ENCODE measurements at regions not wholly inside any gene's neighbourhood (a gene's known extent, or its start where the extent isn't known, plus 50 kb on each side); places are given as distances from the start of the nearest gene placed in this dataset.

GRCh38 chr22:48660790-48661740, 1166.6 kb downstream of the BRD1 start:
- RAD21 ChIA-PET (ENCODE audit: low non-redundant PET in 1 of 2, low total read pairs in 2 of 2, uncharacterized antibody in 2 of 2, unreplicated experiment in 2 of 2) = no interaction called here
- CTCF ChIA-PET = no interaction called here
- ATAC-seq (no peak), DNase-seq (ENCODE audit: low read depth, low spot score) (no peak)
- no peak overlapping the region for H3K9ac ChIP-seq (ENCODE audit: low read length)
- TF ChIP-seq, protein P1, sequence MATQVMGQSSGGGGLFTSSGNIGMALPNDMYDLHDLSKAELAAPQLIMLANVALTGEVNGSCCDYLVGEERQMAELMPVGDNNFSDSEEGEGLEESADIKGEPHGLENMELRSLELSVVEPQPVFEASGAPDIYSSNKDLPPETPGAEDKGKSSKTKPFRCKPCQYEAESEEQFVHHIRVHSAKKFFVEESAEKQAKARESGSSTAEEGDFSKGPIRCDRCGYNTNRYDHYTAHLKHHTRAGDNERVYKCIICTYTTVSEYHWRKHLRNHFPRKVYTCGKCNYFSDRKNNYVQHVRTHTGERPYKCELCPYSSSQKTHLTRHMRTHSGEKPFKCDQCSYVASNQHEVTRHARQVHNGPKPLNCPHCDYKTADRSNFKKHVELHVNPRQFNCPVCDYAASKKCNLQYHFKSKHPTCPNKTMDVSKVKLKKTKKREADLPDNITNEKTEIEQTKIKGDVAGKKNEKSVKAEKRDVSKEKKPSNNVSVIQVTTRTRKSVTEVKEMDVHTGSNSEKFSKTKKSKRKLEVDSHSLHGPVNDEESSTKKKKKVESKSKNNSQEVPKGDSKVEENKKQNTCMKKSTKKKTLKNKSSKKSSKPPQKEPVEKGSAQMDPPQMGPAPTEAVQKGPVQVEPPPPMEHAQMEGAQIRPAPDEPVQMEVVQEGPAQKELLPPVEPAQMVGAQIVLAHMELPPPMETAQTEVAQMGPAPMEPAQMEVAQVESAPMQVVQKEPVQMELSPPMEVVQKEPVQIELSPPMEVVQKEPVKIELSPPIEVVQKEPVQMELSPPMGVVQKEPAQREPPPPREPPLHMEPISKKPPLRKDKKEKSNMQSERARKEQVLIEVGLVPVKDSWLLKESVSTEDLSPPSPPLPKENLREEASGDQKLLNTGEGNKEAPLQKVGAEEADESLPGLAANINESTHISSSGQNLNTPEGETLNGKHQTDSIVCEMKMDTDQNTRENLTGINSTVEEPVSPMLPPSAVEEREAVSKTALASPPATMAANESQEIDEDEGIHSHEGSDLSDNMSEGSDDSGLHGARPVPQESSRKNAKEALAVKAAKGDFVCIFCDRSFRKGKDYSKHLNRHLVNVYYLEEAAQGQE (IDR thresholded peaks at IDR 0.05; ENCODE audit: low read depth) = no peak
- TF ChIP-seq POLR2A (IDR thresholded peaks at IDR 0.05; ENCODE audit: borderline replicate concordance, extremely low read depth, insufficient read depth, insufficient read length) (no peak), SRF (IDR thresholded peaks at IDR 0.05; ENCODE audit: low read depth) (no peak), FOSL1 (IDR thresholded peaks at IDR 0.05; ENCODE audit: low read depth) (no peak), EGR1 (IDR thresholded peaks at IDR 0.05; ENCODE audit: low read depth) (no peak), JUND (IDR thresholded peaks at IDR 0.05) (no peak), ZFX (IDR thresholded peaks at IDR 0.05) (no peak), POLR2AphosphoS5 (IDR thresholded peaks at IDR 0.05; ENCODE audit: low read depth, low read length) (no peak), YY1 (IDR thresholded peaks at IDR 0.05; ENCODE audit: extremely low read depth, insufficient replicate concordance, low read depth, low read length) (no peak), ZNF274 (IDR thresholded peaks at IDR 0.05; ENCODE audit: low read depth, low read length) (no peak), ATF3 (IDR thresholded peaks at IDR 0.05) (no peak), EZH2 (IDR thresholded peaks at IDR 0.05) (no peak), ELF1 (IDR thresholded peaks at IDR 0.05; ENCODE audit: borderline replicate concordance, low read depth) (no peak)
- TF ChIP-seq, protein P2, sequence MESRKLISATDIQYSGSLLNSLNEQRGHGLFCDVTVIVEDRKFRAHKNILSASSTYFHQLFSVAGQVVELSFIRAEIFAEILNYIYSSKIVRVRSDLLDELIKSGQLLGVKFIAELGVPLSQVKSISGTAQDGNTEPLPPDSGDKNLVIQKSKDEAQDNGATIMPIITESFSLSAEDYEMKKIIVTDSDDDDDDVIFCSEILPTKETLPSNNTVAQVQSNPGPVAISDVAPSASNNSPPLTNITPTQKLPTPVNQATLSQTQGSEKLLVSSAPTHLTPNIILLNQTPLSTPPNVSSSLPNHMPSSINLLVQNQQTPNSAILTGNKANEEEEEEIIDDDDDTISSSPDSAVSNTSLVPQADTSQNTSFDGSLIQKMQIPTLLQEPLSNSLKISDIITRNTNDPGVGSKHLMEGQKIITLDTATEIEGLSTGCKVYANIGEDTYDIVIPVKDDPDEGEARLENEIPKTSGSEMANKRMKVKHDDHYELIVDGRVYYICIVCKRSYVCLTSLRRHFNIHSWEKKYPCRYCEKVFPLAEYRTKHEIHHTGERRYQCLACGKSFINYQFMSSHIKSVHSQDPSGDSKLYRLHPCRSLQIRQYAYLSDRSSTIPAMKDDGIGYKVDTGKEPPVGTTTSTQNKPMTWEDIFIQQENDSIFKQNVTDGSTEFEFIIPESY (IDR thresholded peaks at IDR 0.05; ENCODE audit: extremely low read depth, insufficient replicate concordance, low read length) = no peak
- TF ChIP-seq, protein P3, sequence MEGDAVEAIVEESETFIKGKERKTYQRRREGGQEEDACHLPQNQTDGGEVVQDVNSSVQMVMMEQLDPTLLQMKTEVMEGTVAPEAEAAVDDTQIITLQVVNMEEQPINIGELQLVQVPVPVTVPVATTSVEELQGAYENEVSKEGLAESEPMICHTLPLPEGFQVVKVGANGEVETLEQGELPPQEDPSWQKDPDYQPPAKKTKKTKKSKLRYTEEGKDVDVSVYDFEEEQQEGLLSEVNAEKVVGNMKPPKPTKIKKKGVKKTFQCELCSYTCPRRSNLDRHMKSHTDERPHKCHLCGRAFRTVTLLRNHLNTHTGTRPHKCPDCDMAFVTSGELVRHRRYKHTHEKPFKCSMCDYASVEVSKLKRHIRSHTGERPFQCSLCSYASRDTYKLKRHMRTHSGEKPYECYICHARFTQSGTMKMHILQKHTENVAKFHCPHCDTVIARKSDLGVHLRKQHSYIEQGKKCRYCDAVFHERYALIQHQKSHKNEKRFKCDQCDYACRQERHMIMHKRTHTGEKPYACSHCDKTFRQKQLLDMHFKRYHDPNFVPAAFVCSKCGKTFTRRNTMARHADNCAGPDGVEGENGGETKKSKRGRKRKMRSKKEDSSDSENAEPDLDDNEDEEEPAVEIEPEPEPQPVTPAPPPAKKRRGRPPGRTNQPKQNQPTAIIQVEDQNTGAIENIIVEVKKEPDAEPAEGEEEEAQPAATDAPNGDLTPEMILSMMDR (IDR thresholded peaks at IDR 0.05 in 2 of 3, conservative IDR thresholded peaks at IDR 0.05 in 1 of 3; ENCODE audit: borderline replicate concordance in 1 of 3, insufficient read depth in 1 of 3, low read depth in 2 of 3, low read length in 2 of 3) = no peak
- no peaks in the 10 kb centered on the region; the same call in 1 of the 2 replicates for H3K27me3 ChIP-seq (ENCODE audit: insufficient read depth, low read length)
- no peak overlapping the region for H3K4me3 ChIP-seq (replicated peaks in 1 of 2; ENCODE audit: low read depth in 1 of 2, low read length in 2 of 2)
- H3K4me2 ChIP-seq (ENCODE audit: low read length) = no peak overlapping the region
- intact Hi-C loops (cut with micrococcal nuclease) = no loop called here
- H3K9me2 ChIP-seq (ENCODE audit: insufficient read depth) = no peaks in the 10 kb centered on the region
- H3K4me1 ChIP-seq (ENCODE audit: control insufficient read depth in 1 of 2, insufficient read depth in 2 of 2, low read length in 2 of 2) = no peaks in the 10 kb centered on the region
- peaks cover 0 to 11% of the 10 kb centered on the region in 2 experiments; a peak in 2 of 4 replicates for H3K9me3 ChIP-seq (ENCODE audit: control insufficient read depth in 1 of 2, insufficient read depth in 1 of 2, low read depth in 1 of 2, low read length in 2 of 2)
- no peak overlapping the region for H3K27ac ChIP-seq (ENCODE audit: low read depth, low read length)
- no peaks in the 10 kb centered on the region; a peak in 1 of 4 replicates for H3K36me3 ChIP-seq (ENCODE audit: control insufficient read depth in 1 of 2, insufficient read depth in 2 of 2, low read length in 2 of 2)
- H2AFZ ChIP-seq (ENCODE audit: low read depth, low read length, poor library complexity, severe bottlenecking) = no peak overlapping the region
- H4K20me1 ChIP-seq (ENCODE audit: insufficient read depth) = no peaks in the 10 kb centered on the region
- POLR2A ChIA-PET = no interaction called here
- H3K79me2 ChIP-seq (ENCODE audit: insufficient read depth, low read length) = no peaks in the 10 kb centered on the region
- no TSS peak for BruUV-seq (replicated peaks)
